Karpas-422 (cell line): ENCODE measurements at regions not wholly inside any gene's neighbourhood (a gene's known extent, or its start where the extent isn't known, plus 50 kb on each side); places are given as distances from the start of the nearest gene placed in this dataset.
A peak's percentile ranks its signal among the peaks of the same experiment; 100 is the strongest.

Source experiments
- DNase-seq: peaks from one replicate; pipeline ENCODE4 v3.0.0-alpha.2; 2015
- H2AFZ ChIP-seq: fragments of 200-600 bp; sonication (generic); 2 replicates; pipeline ENCODE4 v1.6.1; 2014; ENCODE audit warnings: antibody characterized with exemption, low read length, mixed read lengths
- H3K27ac ChIP-seq: fragments of 200-600 bp; sonication (generic); 2 replicates; pipeline ENCODE4 v1.5.1; 2014; ENCODE audit warnings: mild to moderate bottlenecking, low read length, moderate library complexity
- H3K27me3 ChIP-seq: fragments of 200-600 bp; sonication (generic); 2 replicates; pipeline ENCODE4 v1.6.1; 2014; ENCODE audit warnings: low read length, mixed read lengths
- H3K36me3 ChIP-seq: fragments of 200-600 bp; sonication (generic); 2 replicates; pipeline ENCODE4 v1.6.1; 2014; ENCODE audit warnings: low read length, mixed read lengths; ENCODE audit not compliant: insufficient read depth
- H3K4me1 ChIP-seq: fragments of 200-600 bp; sonication (generic); 2 replicates; pipeline ENCODE4 v1.6.1; 2014; ENCODE audit warnings: mild to moderate bottlenecking, low read length, mixed read lengths
- H3K4me2 ChIP-seq: fragments of 200-600 bp; sonication (generic); 2 replicates; pipeline ENCODE4 v1.6.1; 2014; ENCODE audit warnings: low read length, low read depth, mild to moderate bottlenecking; ENCODE audit not compliant: poor library complexity, severe bottlenecking
- H3K4me3 ChIP-seq: fragments of 200-600 bp; sonication (generic); 2 replicates; pipeline ENCODE4 v1.5.1; 2014; ENCODE audit warnings: mild to moderate bottlenecking, antibody characterized with exemption, low read length, mixed read lengths
- H3K79me2 ChIP-seq: fragments of 200-600 bp; sonication (generic); 2 replicates; pipeline ENCODE4 v1.6.1; 2014; ENCODE audit warnings: mild to moderate bottlenecking, low read length, mixed read lengths
- H3K9ac ChIP-seq: fragments of 200-600 bp; sonication (generic); 2 replicates; pipeline ENCODE4 v1.6.0; 2014; ENCODE audit warnings: low read length
- H3K9me2 ChIP-seq: fragments of 200-600 bp; sonication (generic), shearing (Covaris generic); replicated peaks from 2 replicates; pipeline ENCODE4 v1.6.0; 2014; ENCODE audit warnings: mild to moderate bottlenecking, low read length, moderate library complexity; ENCODE audit not compliant: insufficient read depth
- H3K9me3 ChIP-seq: fragments of 300-700, 200-600 bp; sonication (generic); 2 replicates; pipeline ENCODE4 v1.6.1; 2014; ENCODE audit warnings: low read length, mixed read lengths
- H4K20me1 ChIP-seq: fragments of 200-600 bp; sonication (generic); 2 replicates; pipeline ENCODE4 v1.6.1; 2014; ENCODE audit warnings: mild to moderate bottlenecking, antibody characterized with exemption, low read length, low read depth; ENCODE audit not compliant: insufficient read depth

GRCh38 chr12:75814851-75815754, 216.5 kb downstream of the PHLDA1 start:
- Histone ChIP-seq H3K4me1 (peaks cover 79% of the 10 kb centered on the region), H3K4me2 (peak overlapping the region; percentile 57), H3K9ac (peak overlapping the region; percentile 59), H2AFZ (0 out of 2 replicates have a peak overlapping the region, but pooled peaks have one; percentile 8), H3K9me2 (no peaks in the 10 kb centered on the region), H3K27me3 (no peaks in the 10 kb centered on the region), H4K20me1 (no peaks in the 10 kb centered on the region), H3K9me3 (no peaks in the 10 kb centered on the region), H3K27ac (peak overlapping the region; percentile 95), H3K79me2 (no peaks in the 10 kb centered on the region), H3K36me3 (no peaks in the 10 kb centered on the region), H3K4me3 (peak overlapping the region; percentile 28; the same call in 1 of the 2 replicates)
- DNase-seq = peak; percentile 95

- H3K27ac ChIP-seq = peak overlapping the region; percentile 95
- peak overlapping the region; percentile 65 for H2AFZ ChIP-seq
- H3K9ac ChIP-seq = peak overlapping the region; percentile 58
- H4K20me1 ChIP-seq = no peaks in the 10 kb centered on the region
- peak overlapping the region; percentile 49; the same call in 1 of the 2 replicates for H3K4me3 ChIP-seq
- no peaks in the 10 kb centered on the region for H3K79me2 ChIP-seq
- H3K27me3 ChIP-seq = no peaks in the 10 kb centered on the region
- no peaks in the 10 kb centered on the region for H3K9me3 ChIP-seq
- peak overlapping the region; percentile 68 for H3K4me2 ChIP-seq
- DNase-seq = peak; percentile 45
- H3K9me2 ChIP-seq = no peaks in the 10 kb centered on the region
- peaks cover 58% of the 10 kb centered on the region for H3K4me1 ChIP-seq
- H3K36me3 ChIP-seq = no peaks in the 10 kb centered on the region; the same call in 1 of the 2 replicates
These were observed 218.5 kb downstream of the PHLDA1 start for GRCh38 chr12:75813072-75813471.

GRCh38 chr12:75812271-75813018, 219.1 kb downstream of the PHLDA1 start:
- no peaks in the 10 kb centered on the region for H3K9me2 ChIP-seq
- no peaks in the 10 kb centered on the region for H3K79me2 ChIP-seq
- H3K9ac ChIP-seq = peak overlapping the region; percentile 58
- H3K27ac ChIP-seq = peak overlapping the region; percentile 95
- H3K4me1 ChIP-seq = peaks cover 55% of the 10 kb centered on the region
- H4K20me1 ChIP-seq = no peaks in the 10 kb centered on the region
- no peaks in the 10 kb centered on the region for H3K9me3 ChIP-seq
- H3K36me3 ChIP-seq = no peaks in the 10 kb centered on the region; the same call in 1 of the 2 replicates
- H3K4me2 ChIP-seq = peak overlapping the region; percentile 68
- H3K4me3 ChIP-seq = peak overlapping the region; percentile 49; the same call in 1 of the 2 replicates
- no peaks in the 10 kb centered on the region for H3K27me3 ChIP-seq
- no peak for DNase-seq
- peak overlapping the region; percentile 65 for H2AFZ ChIP-seq

GRCh38 chr12:75809746-75810145, 221.8 kb downstream of the PHLDA1 start:
- Histone ChIP-seq H3K27ac (no peak overlapping the region), H3K9me3 (no peaks in the 10 kb centered on the region), H3K9me2 (no peaks in the 10 kb centered on the region), H3K79me2 (no peaks in the 10 kb centered on the region), H3K36me3 (no peaks in the 10 kb centered on the region; the same call in 1 of the 2 replicates), H3K4me3 (no peak overlapping the region), H2AFZ (no peak overlapping the region), H3K9ac (no peak overlapping the region), H3K27me3 (no peaks in the 10 kb centered on the region), H3K4me2 (no peak overlapping the region), H4K20me1 (no peaks in the 10 kb centered on the region), H3K4me1 (peaks cover 29% of the 10 kb centered on the region)
- DNase-seq = no peak

GRCh38 chr12:75807494-75807893, 224.1 kb downstream of the PHLDA1 start:
- Histone ChIP-seq H3K79me2 (no peaks in the 10 kb centered on the region), H4K20me1 (no peaks in the 10 kb centered on the region), H3K4me2 (no peak overlapping the region), H3K9me3 (no peaks in the 10 kb centered on the region), H3K4me1 (peaks cover 13% of the 10 kb centered on the region), H3K36me3 (no peaks in the 10 kb centered on the region; the same call in 1 of the 2 replicates), H2AFZ (no peak overlapping the region), H3K4me3 (no peak overlapping the region), H3K27ac (no peak overlapping the region), H3K27me3 (no peaks in the 10 kb centered on the region), H3K9me2 (no peaks in the 10 kb centered on the region), H3K9ac (no peak overlapping the region)
- no peak for DNase-seq

- Histone ChIP-seq H3K9ac (no peak overlapping the region), H3K4me2 (no peak overlapping the region), H2AFZ (no peak overlapping the region), H3K27ac (no peak overlapping the region), H3K4me3 (no peak overlapping the region), H3K4me1 (peaks cover 6% of the 10 kb centered on the region), H3K36me3 (no peaks in the 10 kb centered on the region; the same call in 1 of the 2 replicates), H4K20me1 (no peaks in the 10 kb centered on the region), H3K9me2 (no peaks in the 10 kb centered on the region), H3K9me3 (no peaks in the 10 kb centered on the region), H3K79me2 (no peaks in the 10 kb centered on the region), H3K27me3 (no peaks in the 10 kb centered on the region)
- DNase-seq = no peak
These were observed 225.7 kb downstream of the PHLDA1 start for GRCh38 chr12:75805905-75806304.

- no peaks in the 10 kb centered on the region for H4K20me1 ChIP-seq
- peaks cover 6% of the 10 kb centered on the region for H3K4me1 ChIP-seq
- H3K4me2 ChIP-seq = no peak overlapping the region
- H3K27ac ChIP-seq = no peak overlapping the region
- H2AFZ ChIP-seq = no peak overlapping the region
- no peaks in the 10 kb centered on the region; the same call in 1 of the 2 replicates for H3K36me3 ChIP-seq
- no peak overlapping the region for H3K4me3 ChIP-seq
- H3K9me3 ChIP-seq = no peaks in the 10 kb centered on the region
- no peak overlapping the region for H3K9ac ChIP-seq
- no peak for DNase-seq
- H3K9me2 ChIP-seq = no peaks in the 10 kb centered on the region
- no peaks in the 10 kb centered on the region for H3K79me2 ChIP-seq
- H3K27me3 ChIP-seq = no peaks in the 10 kb centered on the region
These were observed 226.3 kb downstream of the PHLDA1 start for GRCh38 chr12:75805320-75805719.
